GM20000 (cell line): ENCODE measurements at regions not wholly inside any gene's neighbourhood (a gene's known extent, or its start where the extent isn't known, plus 50 kb on each side); places are given as distances from the start of the nearest gene placed in this dataset.
"Not testable (repeated sequence)": the region's sequence is repeated elsewhere in the genome, so short reads cannot be mapped to it uniquely, and the experiment has no call there.

ENCODE experiments used
- DNase-seq: peaks from one replicate; pipeline ENCODE4 v3.0.0; 2012; ENCODE audit warnings: low spot score
- TF ChIP-seq, protein P1 (sequence below): IDR thresholded peaks from 2 replicates; pipeline ENCODE4 v1.5.1; 2012; ENCODE audit warnings: mild to moderate bottlenecking, control low read depth; ENCODE audit errors: extremely low read depth, missing control alignments

DNA sequence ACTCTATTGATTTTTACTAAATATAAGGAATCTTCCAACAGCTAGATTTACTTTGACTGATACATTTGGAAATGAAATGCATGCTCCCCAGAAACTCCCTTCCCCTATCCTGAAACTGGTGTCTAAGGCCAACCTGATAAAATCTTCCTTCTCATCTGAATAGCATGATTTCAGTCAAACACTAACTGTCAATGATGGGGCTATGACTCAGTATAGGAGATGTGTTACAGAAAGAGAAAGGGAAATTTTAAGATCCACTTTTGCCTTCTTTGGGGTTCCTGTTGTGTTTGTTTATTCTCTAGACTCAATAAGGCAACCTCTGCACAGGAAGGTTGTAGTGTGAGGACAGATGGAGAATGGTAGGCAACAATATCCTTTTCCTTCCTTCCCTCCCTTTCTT, 160.7 kb downstream of the MOSPD2 start:
- DNase-seq = no peak
- TF ChIP-seq, protein P1, sequence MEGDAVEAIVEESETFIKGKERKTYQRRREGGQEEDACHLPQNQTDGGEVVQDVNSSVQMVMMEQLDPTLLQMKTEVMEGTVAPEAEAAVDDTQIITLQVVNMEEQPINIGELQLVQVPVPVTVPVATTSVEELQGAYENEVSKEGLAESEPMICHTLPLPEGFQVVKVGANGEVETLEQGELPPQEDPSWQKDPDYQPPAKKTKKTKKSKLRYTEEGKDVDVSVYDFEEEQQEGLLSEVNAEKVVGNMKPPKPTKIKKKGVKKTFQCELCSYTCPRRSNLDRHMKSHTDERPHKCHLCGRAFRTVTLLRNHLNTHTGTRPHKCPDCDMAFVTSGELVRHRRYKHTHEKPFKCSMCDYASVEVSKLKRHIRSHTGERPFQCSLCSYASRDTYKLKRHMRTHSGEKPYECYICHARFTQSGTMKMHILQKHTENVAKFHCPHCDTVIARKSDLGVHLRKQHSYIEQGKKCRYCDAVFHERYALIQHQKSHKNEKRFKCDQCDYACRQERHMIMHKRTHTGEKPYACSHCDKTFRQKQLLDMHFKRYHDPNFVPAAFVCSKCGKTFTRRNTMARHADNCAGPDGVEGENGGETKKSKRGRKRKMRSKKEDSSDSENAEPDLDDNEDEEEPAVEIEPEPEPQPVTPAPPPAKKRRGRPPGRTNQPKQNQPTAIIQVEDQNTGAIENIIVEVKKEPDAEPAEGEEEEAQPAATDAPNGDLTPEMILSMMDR = no peak

DNA sequence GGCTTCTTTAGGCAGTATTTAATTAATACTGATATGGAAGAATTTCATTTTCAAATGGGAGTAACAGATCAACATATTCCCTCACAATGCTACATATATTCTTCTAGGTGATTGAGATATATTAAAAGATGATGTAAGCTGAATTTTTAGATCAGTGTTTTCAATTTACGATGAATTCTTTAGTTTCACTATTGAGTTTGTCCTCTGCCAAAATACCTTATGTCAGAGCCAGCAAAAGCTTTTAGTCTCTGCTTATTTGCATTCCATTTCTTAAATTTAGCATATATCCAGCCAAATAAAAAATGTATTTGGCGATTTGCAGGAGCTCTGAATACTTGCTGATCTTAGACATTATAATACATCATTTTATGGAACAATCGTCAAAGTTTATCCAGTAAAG, 144.3 kb downstream of the MOSPD2 start:
- TF ChIP-seq, protein P1 = no peak
- no peak for DNase-seq

DNA sequence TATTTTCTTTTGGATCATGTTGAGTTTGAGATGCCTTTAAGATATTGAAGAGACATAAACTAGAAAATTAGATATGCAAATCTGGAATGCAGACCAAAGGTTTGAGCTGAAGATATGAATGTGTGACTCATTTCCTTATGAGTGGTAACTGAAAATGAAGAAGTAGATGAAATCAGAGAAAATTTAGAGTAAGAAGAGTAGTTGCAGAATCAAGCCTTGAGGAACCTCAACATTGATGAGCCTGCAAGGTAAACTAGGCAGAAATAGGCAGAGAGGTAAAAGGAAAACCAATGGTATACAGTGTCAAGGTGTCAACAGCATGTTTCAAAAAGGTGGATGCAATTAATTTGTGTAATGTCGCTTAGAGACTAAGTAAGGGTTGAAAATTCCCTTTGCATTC, 142.8 kb downstream of the MOSPD2 start:
- TF ChIP-seq, protein P1 = no peak
- no peak for DNase-seq

GRCh38 chrX:15014281-15014680, 141.1 kb downstream of the MOSPD2 start:
- DNase-seq = no peak

GRCh38 chrX:15013461-15013860, 140.2 kb downstream of the MOSPD2 start:
- DNase-seq = no peak
- TF ChIP-seq, protein P1 = no peak

More at GRCh38 chrX:15014281-15014680, 141.1 kb downstream of the MOSPD2 start:
- TF ChIP-seq, protein P1 = no peak

DNA sequence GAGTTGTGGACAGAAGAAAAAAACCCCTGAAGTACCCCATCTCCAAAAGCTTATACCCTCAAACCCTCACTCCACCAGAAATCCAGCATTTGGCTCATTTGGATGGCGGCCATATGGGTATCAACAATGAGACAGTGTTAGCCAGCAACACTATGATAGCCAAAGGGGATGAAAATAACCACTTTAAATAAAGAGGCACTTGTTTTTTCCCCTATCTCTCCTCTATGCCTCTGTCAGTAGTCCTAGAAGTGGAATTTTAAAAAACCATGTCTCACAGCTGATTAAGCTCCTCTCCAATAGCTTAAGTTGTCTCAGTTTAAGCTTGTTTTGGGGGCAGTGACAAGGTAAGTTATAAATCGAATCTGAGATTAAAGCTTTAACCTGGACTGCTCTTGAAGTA, 124.0 kb downstream of the MOSPD2 start:
- TF ChIP-seq, protein P1 = no peak
- DNase-seq = no peak

DNA sequence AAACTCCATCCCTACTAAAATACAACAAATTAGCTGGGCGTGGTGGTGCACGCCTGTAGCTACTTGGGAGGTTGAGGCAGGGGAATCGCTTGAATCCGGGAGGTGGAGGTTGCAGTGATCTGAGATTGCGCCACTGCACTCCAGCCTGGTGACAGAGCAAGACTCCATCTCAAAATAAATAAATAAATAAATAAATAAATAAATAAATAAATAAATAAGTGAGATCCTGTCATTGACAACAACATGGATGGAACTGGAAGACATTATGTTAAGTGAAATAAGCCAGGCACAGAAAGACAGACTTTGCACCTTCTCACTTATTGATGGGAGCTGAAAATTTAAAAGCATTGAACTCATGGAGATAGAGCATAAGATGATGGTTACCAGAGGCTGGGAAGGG, 111.2 kb downstream of the MOSPD2 start:
- DNase-seq = not testable (repeated sequence)
